GM23248 (cell line): ENCODE measurements at regions not wholly inside any gene's neighbourhood (a gene's known extent, or its start where the extent isn't known, plus 50 kb on each side); places are given as distances from the start of the nearest gene placed in this dataset.

Source experiments
- EZH2 ChIP-seq: fragments of 200-600 bp; sonication (generic); IDR thresholded peaks from 2 replicates; pipeline ENCODE4 v1.6.1; 2018; ENCODE audit warnings: antibody characterized with exemption, mild to moderate bottlenecking; ENCODE audit not compliant: insufficient read depth, poor library complexity, severe bottlenecking
- EZH2phosphoT487 ChIP-seq: fragments of 200-600 bp; sonication (generic); IDR thresholded peaks from 2 replicates; pipeline ENCODE4 v1.6.1; 2018; ENCODE audit warnings: antibody characterized with exemption, moderate library complexity, mild to moderate bottlenecking, low read depth; ENCODE audit not compliant: insufficient read depth

DNA sequence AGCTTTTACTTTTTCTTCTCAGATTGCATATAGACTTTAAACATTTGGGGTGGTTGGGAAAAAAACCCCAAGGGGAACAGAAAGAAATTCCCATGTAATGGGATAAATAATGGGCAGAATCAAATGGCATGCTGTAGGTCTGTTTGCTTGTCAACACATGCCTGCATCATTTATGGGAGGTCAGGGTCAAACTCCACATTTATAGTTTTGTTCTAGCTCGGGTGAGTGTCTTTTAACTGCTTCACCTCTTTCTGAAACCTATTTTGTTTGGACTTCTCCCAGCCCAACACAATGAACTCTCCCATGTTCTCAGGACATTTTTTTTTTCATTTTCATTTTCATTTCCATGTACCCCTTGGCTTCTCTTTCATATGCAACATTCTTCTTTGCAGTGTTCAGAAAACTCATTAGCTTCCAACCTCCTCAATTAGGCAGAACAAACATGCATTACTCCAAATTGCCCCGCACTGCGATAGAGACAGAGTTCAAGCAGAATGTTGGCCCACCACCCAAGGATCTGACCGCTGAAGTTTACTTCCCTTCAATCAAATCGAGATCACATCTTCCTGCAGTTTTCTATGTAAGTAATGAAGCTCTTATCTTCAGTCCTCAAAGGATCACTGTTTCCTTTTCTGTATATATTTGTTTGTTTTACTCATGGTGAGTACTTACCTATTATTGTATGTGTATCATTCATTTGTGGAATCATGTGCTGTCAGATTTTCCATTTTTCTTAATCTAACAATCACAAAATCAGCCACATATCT, 354.6 kb downstream of the ZSWIM6 start:
- TF ChIP-seq EZH2 (no peak), EZH2phosphoT487 (no peak)
